Glutamatergic neuron (in vitro differentiated cells): ENCODE measurements at regions not wholly inside any gene's neighbourhood (a gene's known extent, or its start where the extent isn't known, plus 50 kb on each side); places are given as distances from the start of the nearest gene placed in this dataset.
"Not testable (repeated sequence)": the region's sequence is repeated elsewhere in the genome, so short reads cannot be mapped to it uniquely, and the experiment has no call there.

Source experiments
- DNase-seq: peaks from one replicate; pipeline ENCODE4 v3.0.0; 2022
- H3K27ac Mint-ChIP-seq: one replicate; pipeline ENCODE4 v1.8.0; 2020; ENCODE audit warnings: mild to moderate bottlenecking, mixed read lengths, inconsistent platforms; ENCODE audit not compliant: unreplicated experiment
- H3K27me3 Mint-ChIP-seq: one replicate; pipeline ENCODE4 v1.8.0; 2020; ENCODE audit warnings: mild to moderate bottlenecking, moderate library complexity, mixed read lengths, inconsistent platforms; ENCODE audit not compliant: unreplicated experiment
- H3K36me3 Mint-ChIP-seq: one replicate; pipeline ENCODE4 v1.8.0; 2020; ENCODE audit warnings: mild to moderate bottlenecking, mixed read lengths, inconsistent platforms; ENCODE audit not compliant: unreplicated experiment
- H3K4me1 Mint-ChIP-seq: one replicate; pipeline ENCODE4 v1.8.0; 2020; ENCODE audit warnings: mild to moderate bottlenecking, low read depth, mixed read lengths, inconsistent platforms; ENCODE audit not compliant: unreplicated experiment
- H3K4me3 Mint-ChIP-seq: one replicate; pipeline ENCODE4 v1.8.0; 2020; ENCODE audit warnings: mild to moderate bottlenecking, mixed read lengths, inconsistent platforms; ENCODE audit not compliant: unreplicated experiment
- H3K9me3 Mint-ChIP-seq: one replicate; pipeline ENCODE4 v1.8.0; 2020; ENCODE audit warnings: mild to moderate bottlenecking, moderate library complexity, mixed read lengths, inconsistent platforms; ENCODE audit not compliant: unreplicated experiment
- TF ChIP-seq, protein P1 (sequence below): fragments of 200-600 bp; sonication (generic); IDR thresholded peaks from one replicate; pipeline ENCODE4 v1.5.0; 2021; ENCODE audit not compliant: partially characterized antibody, unreplicated experiment

DNA sequence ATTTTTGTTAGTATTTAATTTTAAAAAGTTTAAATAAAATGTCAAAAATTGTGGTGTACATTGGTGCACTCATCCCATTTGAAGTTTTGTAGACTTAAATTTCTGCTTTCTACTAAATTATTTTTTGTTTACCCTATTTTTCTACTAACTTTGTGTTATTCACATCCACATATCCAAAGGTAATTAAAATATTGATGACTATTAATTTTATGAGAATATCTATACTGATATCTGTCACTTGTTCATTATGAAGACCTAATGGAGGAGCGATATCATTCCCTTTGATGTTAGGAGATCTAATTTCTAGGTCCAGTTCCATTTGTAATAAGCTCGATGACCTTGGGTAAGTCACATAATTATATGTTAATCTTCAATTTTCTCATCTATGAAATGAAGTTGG, 325.7 kb upstream of the STXBP6 start:
- Mint-ChIP-seq H3K36me3 (no peaks in the 10 kb centered on the region), H3K4me3 (no peak overlapping the region), H3K27ac (no peak overlapping the region), H3K27me3 (peaks cover 1% of the 10 kb centered on the region), H3K9me3 (no peaks in the 10 kb centered on the region), H3K4me1 (no peaks in the 10 kb centered on the region)
- no peak for DNase-seq
- TF ChIP-seq, protein P1, sequence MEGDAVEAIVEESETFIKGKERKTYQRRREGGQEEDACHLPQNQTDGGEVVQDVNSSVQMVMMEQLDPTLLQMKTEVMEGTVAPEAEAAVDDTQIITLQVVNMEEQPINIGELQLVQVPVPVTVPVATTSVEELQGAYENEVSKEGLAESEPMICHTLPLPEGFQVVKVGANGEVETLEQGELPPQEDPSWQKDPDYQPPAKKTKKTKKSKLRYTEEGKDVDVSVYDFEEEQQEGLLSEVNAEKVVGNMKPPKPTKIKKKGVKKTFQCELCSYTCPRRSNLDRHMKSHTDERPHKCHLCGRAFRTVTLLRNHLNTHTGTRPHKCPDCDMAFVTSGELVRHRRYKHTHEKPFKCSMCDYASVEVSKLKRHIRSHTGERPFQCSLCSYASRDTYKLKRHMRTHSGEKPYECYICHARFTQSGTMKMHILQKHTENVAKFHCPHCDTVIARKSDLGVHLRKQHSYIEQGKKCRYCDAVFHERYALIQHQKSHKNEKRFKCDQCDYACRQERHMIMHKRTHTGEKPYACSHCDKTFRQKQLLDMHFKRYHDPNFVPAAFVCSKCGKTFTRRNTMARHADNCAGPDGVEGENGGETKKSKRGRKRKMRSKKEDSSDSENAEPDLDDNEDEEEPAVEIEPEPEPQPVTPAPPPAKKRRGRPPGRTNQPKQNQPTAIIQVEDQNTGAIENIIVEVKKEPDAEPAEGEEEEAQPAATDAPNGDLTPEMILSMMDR: no peak

DNA sequence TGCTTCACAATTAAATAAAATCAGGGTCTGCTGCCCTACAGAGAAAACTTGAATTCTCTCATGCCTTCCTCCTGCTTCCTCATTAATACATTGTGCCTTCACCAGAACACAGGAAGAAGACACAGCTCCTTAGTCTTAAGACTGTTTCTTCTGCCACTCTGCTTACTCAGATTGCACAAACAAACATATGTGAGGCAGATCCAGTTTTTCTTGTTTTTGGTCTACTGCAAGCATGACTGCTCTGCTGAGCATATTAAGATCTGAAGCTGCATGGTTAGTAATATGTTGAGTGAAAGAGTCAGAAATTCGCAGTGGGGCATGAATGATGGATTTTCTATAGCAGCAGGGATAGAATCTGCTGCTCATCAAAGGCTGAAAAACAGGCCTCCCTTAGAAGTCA, 321.1 kb upstream of the STXBP6 start:
- Mint-ChIP-seq H3K9me3 (peaks cover 2% of the 10 kb centered on the region), H3K4me1 (no peaks in the 10 kb centered on the region)

DNA sequence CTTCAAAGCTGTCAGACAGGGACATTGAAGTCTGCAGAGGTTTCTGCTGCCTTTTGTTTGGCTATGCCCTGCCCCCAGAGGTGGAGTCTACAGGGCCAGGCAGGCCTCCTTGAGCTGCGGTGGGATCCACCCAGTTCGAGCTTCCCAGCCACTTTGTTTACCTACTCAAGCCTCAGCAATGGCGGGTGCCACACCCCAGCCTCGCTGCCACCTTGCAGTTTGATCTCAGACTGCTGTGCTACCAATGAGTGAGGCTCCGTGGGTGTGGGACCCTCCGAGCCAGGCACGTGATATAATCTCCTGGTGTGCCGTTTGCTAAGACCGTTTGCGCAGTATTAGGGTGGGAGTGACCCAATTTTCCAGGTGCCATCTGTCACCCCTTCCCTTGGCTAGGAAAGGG, 320.1 kb upstream of the STXBP6 start:
- H3K27me3 Mint-ChIP-seq, H3K27ac Mint-ChIP-seq, H3K36me3 Mint-ChIP-seq: not testable (repeated sequence)

More for the DNA sequence above, 321.1 kb upstream of the STXBP6 start:
- TF ChIP-seq, protein P1: no peak
- H3K27ac Mint-ChIP-seq: no peak overlapping the region
- no peak for DNase-seq
- H3K4me3 Mint-ChIP-seq: no peak overlapping the region
- H3K36me3 Mint-ChIP-seq: peaks cover 6% of the 10 kb centered on the region
- H3K27me3 Mint-ChIP-seq: peaks cover 1% of the 10 kb centered on the region

DNA sequence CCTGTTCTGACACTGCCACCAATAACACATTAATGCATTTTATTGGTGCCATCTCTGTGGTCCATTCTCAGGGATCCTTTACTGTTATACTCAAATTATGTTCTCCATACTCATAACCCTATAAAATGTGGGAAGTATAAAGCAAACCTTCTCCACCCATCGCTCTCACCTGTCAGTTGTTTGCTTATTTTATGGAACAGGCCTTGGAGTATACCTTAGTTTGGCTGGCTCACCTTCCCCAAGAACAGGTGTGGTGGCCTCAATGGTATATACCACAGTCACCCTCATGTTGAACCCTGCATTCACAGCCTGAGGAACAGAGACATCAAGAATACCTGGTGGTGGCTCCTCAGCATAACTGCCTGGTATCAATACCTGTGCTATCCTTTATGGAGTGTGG, 308.4 kb upstream of the STXBP6 start:
- H3K9me3 Mint-ChIP-seq: no peaks in the 10 kb centered on the region
- H3K4me3 Mint-ChIP-seq: no peak overlapping the region
- no peaks in the 10 kb centered on the region for H3K36me3 Mint-ChIP-seq
- H3K4me1 Mint-ChIP-seq: peaks cover 9% of the 10 kb centered on the region
- H3K27me3 Mint-ChIP-seq: no peaks in the 10 kb centered on the region
- TF ChIP-seq, protein P1: no peak
- no peak overlapping the region for H3K27ac Mint-ChIP-seq
- DNase-seq: no peak

More for the DNA sequence above, 320.1 kb upstream of the STXBP6 start:
- H3K4me1 Mint-ChIP-seq, H3K9me3 Mint-ChIP-seq, DNase-seq, H3K4me3 Mint-ChIP-seq: not testable (repeated sequence)

DNA sequence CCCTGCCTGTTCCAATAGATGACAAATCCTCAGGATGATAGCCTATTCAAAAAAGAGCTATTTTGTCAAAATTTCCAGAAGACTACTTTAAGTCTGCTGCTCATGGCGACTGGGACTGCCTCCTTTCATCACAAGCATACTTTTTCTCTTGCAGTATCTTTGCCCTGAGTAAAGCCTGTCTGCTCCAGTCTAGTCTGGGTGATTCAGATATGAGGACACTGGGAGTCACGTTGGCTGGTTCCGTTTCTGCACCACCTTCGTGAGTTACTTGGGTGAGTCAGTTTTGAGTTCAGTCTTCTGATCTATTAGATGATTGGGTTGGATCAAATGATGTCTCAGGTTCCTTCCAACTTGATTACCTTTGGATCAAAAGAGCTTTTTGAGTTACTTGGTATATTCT, 301.3 kb upstream of the STXBP6 start:
- H3K4me1 Mint-ChIP-seq: peaks cover 9% of the 10 kb centered on the region
- H3K36me3 Mint-ChIP-seq: no peaks in the 10 kb centered on the region
- H3K9me3 Mint-ChIP-seq: no peaks in the 10 kb centered on the region
- TF ChIP-seq, protein P1: no peak
- H3K27me3 Mint-ChIP-seq: no peaks in the 10 kb centered on the region
- DNase-seq: no peak
- H3K4me3 Mint-ChIP-seq: no peak overlapping the region
- no peak overlapping the region for H3K27ac Mint-ChIP-seq

DNA sequence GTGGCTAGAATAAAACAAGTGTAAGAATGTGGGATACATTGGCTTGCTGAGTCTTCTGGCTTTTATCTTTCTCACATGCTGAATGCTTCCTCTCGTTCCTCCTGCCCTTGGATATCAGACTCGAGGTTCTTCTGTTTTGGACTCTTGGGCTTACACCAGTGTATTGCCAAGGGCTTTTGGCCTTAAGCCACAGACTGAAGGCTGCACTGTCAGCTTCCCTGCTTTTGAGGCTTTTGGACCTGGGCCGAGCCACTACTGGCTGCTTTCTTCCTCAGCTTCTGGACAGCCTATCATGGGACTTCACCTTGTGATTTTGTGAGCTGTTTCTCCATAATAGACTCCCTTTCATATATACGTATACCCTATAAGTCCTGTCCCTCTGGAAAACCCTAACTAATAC, 300.9 kb upstream of the STXBP6 start:
- no peaks in the 10 kb centered on the region for H3K9me3 Mint-ChIP-seq
- no peak for DNase-seq
- H3K4me1 Mint-ChIP-seq: peaks cover 9% of the 10 kb centered on the region
- H3K27ac Mint-ChIP-seq: no peak overlapping the region
- H3K36me3 Mint-ChIP-seq: no peaks in the 10 kb centered on the region
- H3K4me3 Mint-ChIP-seq: no peak overlapping the region
- TF ChIP-seq, protein P1: no peak
- H3K27me3 Mint-ChIP-seq: no peaks in the 10 kb centered on the region
